Stomach smooth muscle (tissue), 2 donors: ENCODE measurements at regions not wholly inside any gene's neighbourhood (a gene's known extent, or its start where the extent isn't known, plus 50 kb on each side); places are given as distances from the start of the nearest gene placed in this dataset.
"Not testable (repeated sequence)": the region's sequence is repeated elsewhere in the genome, so short reads cannot be mapped to it uniquely, and the experiment has no call there.

Experiments used
- H3K27ac ChIP-seq: one replicate; pipeline ENCODE4 v1.7.0; 2013; ENCODE audit warnings: mild to moderate bottlenecking, low read length, inconsistent platforms
- H3K27me3 ChIP-seq, 2 donors: one replicate each; pipeline ENCODE4 v1.7.0; 2013; ENCODE audit warnings: low read length in 2 of 2; ENCODE audit not compliant: insufficient read depth in 2 of 2, control insufficient read depth in 1 of 2
- H3K36me3 ChIP-seq, 2 donors: one replicate each; pipeline ENCODE4 v1.7.0; 2013; ENCODE audit warnings: low read length in 2 of 2; ENCODE audit not compliant: control insufficient read depth in 2 of 2, insufficient read depth in 2 of 2
- H3K4me1 ChIP-seq: one replicate; pipeline ENCODE4 v1.7.0; 2013; ENCODE audit warnings: low read length; ENCODE audit not compliant: control insufficient read depth, insufficient read depth
- H3K4me3 ChIP-seq, 2 donors: one replicate each; pipeline ENCODE4 v1.7.0; 2013; ENCODE audit warnings: low read length in 2 of 2
- H3K9ac ChIP-seq, 2 donors: one replicate each; pipeline ENCODE4 v1.7.0; 2013; ENCODE audit warnings: low read length in 2 of 2, mild to moderate bottlenecking in 1 of 2
- H3K9me3 ChIP-seq, 2 donors: one replicate each; pipeline ENCODE4 v1.7.0; 2013; ENCODE audit warnings: low read length in 2 of 2; ENCODE audit not compliant: control insufficient read depth in 2 of 2
- donor health status: healthy.
- donor health status: Pancreatic carcinoma.

GRCh38 chr3:36178018-36178417 lies 202.3 kb upstream of the STAC start:
- no peaks in the 10 kb centered on the region for H3K36me3 ChIP-seq
- H3K4me3 ChIP-seq, result no peak overlapping the region
- H3K9me3 ChIP-seq, result no peaks in the 10 kb centered on the region
- no peak overlapping the region for H3K27ac ChIP-seq
- no peak overlapping the region for H3K9ac ChIP-seq
- no peaks in the 10 kb centered on the region for H3K27me3 ChIP-seq
- no peaks in the 10 kb centered on the region for H3K4me1 ChIP-seq

- no peaks in the 10 kb centered on the region for H3K36me3 ChIP-seq
- no peaks in the 10 kb centered on the region for H3K9me3 ChIP-seq
- H3K27me3 ChIP-seq, result no peaks in the 10 kb centered on the region
- no peak overlapping the region for H3K27ac ChIP-seq
- H3K4me1 ChIP-seq, result no peaks in the 10 kb centered on the region
- no peak overlapping the region for H3K4me3 ChIP-seq
- no peak overlapping the region for H3K9ac ChIP-seq
Measured at GRCh38 chr3:36182024-36182423, 198.3 kb upstream of the STAC start.

GRCh38 chr3:36187197-36187596 lies 193.1 kb upstream of the STAC start:
- not testable (repeated sequence) for H3K9ac ChIP-seq, H3K9me3 ChIP-seq, H3K27ac ChIP-seq, H3K4me1 ChIP-seq, H3K36me3 ChIP-seq, H3K4me3 ChIP-seq, H3K27me3 ChIP-seq

GRCh38 chr3:36192901-36193300 lies 187.4 kb upstream of the STAC start:
- H3K9me3 ChIP-seq, result no peaks in the 10 kb centered on the region
- no peak overlapping the region for H3K27ac ChIP-seq
- no peaks in the 10 kb centered on the region for H3K36me3 ChIP-seq
- H3K9ac ChIP-seq, result no peak overlapping the region
- H3K4me1 ChIP-seq, result no peaks in the 10 kb centered on the region
- H3K4me3 ChIP-seq, result no peak overlapping the region
- no peaks in the 10 kb centered on the region for H3K27me3 ChIP-seq

- H3K4me3 ChIP-seq, result no peak overlapping the region
- H3K36me3 ChIP-seq, result no peaks in the 10 kb centered on the region
- no peaks in the 10 kb centered on the region for H3K27me3 ChIP-seq
- no peak overlapping the region for H3K9ac ChIP-seq
- H3K9me3 ChIP-seq, result no peaks in the 10 kb centered on the region
- no peaks in the 10 kb centered on the region for H3K4me1 ChIP-seq
- no peak overlapping the region for H3K27ac ChIP-seq
Measured at GRCh38 chr3:36193448-36193847, 186.9 kb upstream of the STAC start.

- H3K4me1 ChIP-seq, result no peaks in the 10 kb centered on the region
- H3K27ac ChIP-seq, result no peak overlapping the region
- no peaks in the 10 kb centered on the region for H3K27me3 ChIP-seq
- no peaks in the 10 kb centered on the region for H3K9me3 ChIP-seq
- no peak overlapping the region for H3K9ac ChIP-seq
- H3K4me3 ChIP-seq, result no peak overlapping the region
- H3K36me3 ChIP-seq, result no peaks in the 10 kb centered on the region
Measured at GRCh38 chr3:36196058-36196457, 184.2 kb upstream of the STAC start.

- Histone ChIP-seq H3K4me1 (no peaks in the 10 kb centered on the region), H3K4me3 (no peak overlapping the region), H3K9me3 (no peaks in the 10 kb centered on the region), H3K9ac (no peak overlapping the region), H3K36me3 (no peaks in the 10 kb centered on the region), H3K27me3 (no peaks in the 10 kb centered on the region), H3K27ac (no peak overlapping the region)
Measured at GRCh38 chr3:36197151-36197550, 183.2 kb upstream of the STAC start.

- Histone ChIP-seq H3K4me1 (no peaks in the 10 kb centered on the region), H3K9ac (no peak overlapping the region), H3K36me3 (no peaks in the 10 kb centered on the region), H3K9me3 (no peaks in the 10 kb centered on the region), H3K4me3 (no peak overlapping the region), H3K27me3 (no peaks in the 10 kb centered on the region), H3K27ac (no peak overlapping the region)
Measured at GRCh38 chr3:36201546-36201945, 178.8 kb upstream of the STAC start.

- Histone ChIP-seq H3K9ac (no peak overlapping the region), H3K9me3 (no peaks in the 10 kb centered on the region), H3K4me1 (no peaks in the 10 kb centered on the region)
Measured at GRCh38 chr3:36206956-36207580, 173.2 kb upstream of the STAC start.

GRCh38 chr3:36210840-36211651 lies 169.3 kb upstream of the STAC start:
- no peaks in the 10 kb centered on the region for H3K9me3 ChIP-seq
- no peaks in the 10 kb centered on the region for H3K36me3 ChIP-seq
- H3K27ac ChIP-seq, result no peak overlapping the region
- H3K4me3 ChIP-seq, result no peak overlapping the region
- no peaks in the 10 kb centered on the region for H3K27me3 ChIP-seq
- H3K9ac ChIP-seq, result no peak overlapping the region
- H3K4me1 ChIP-seq, result peaks cover 2% of the 10 kb centered on the region

More at GRCh38 chr3:36206956-36207580, 173.2 kb upstream of the STAC start:
- Histone ChIP-seq H3K4me3 (no peak overlapping the region), H3K36me3 (no peaks in the 10 kb centered on the region), H3K27ac (no peak overlapping the region), H3K27me3 (no peaks in the 10 kb centered on the region)

GRCh38 chr3:36211652-36211999 lies 168.7 kb upstream of the STAC start:
- H3K36me3 ChIP-seq, result no peaks in the 10 kb centered on the region
- no peaks in the 10 kb centered on the region for H3K27me3 ChIP-seq
- peaks cover 2% of the 10 kb centered on the region for H3K4me1 ChIP-seq
- no peak overlapping the region for H3K27ac ChIP-seq
- H3K4me3 ChIP-seq, result no peak overlapping the region
- no peak overlapping the region for H3K9ac ChIP-seq
- no peaks in the 10 kb centered on the region for H3K9me3 ChIP-seq
